ENCODE measurements at regions not wholly inside any gene's neighbourhood (a gene's known extent, or its start where the extent isn't known, plus 50 kb on each side); places are given as distances from the start of the nearest gene placed in this dataset.

GRCh38 chr20:12237772-12238171 is 320.1 kb downstream of the BTBD3 start:
- Mint-ChIP-seq H3K36me3 (no peaks in the 10 kb centered on the region), H3K4me1 (peaks cover under 1% of the 10 kb centered on the region), H3K9me3 (peaks cover 0 to 5% (median 3%) of the 10 kb centered on the region in 7 donors), H3K27me3 (ENCODE audit: low read depth in 3 of 3) (peaks cover 0 to 2% (median 2%) of the 10 kb centered on the region in 3 donors), H3K4me3 (no peak overlapping the region), H3K27ac (no peak overlapping the region)
- Histone ChIP-seq H3K4me1 (ENCODE audit: control insufficient read depth in 1 of 2, insufficient read depth in 2 of 2, low read length in 2 of 2) (no peaks in the 10 kb centered on the region), H4K20me1 (ENCODE audit: insufficient read depth, low read length) (no peaks in the 10 kb centered on the region), H3K36me3 (replicated peaks in 1 of 2; ENCODE audit: control insufficient read depth in 1 of 2, insufficient read depth in 2 of 2, low read length in 2 of 2) (no peaks in the 10 kb centered on the region), H3K27ac (ENCODE audit: low read depth in 1 of 2, low read length in 2 of 2) (no peak overlapping the region), H3K79me2 (ENCODE audit: insufficient read depth, low read length) (no peaks in the 10 kb centered on the region), H2AFZ (ENCODE audit: insufficient read depth, low read depth, low read length, poor library complexity, severe bottlenecking) (no peak overlapping the region), H3K4me2 (replicated peaks; ENCODE audit: extremely low read depth, low read length, poor library complexity, severe bottlenecking) (no peak overlapping the region), H3K4me3 (replicated peaks in 1 of 3; ENCODE audit: low read depth in 2 of 3, low read length in 3 of 3) (no peak overlapping the region), H3K9ac (ENCODE audit: insufficient read depth, low read length, poor library complexity, severe bottlenecking) (no peak overlapping the region), H3K9me3 (replicated peaks in 1 of 2; ENCODE audit: control insufficient read depth in 1 of 2, insufficient read depth in 1 of 2, low read length in 2 of 2) (no peaks in the 10 kb centered on the region), H3K27me3 (ENCODE audit: control insufficient read depth in 2 of 2, insufficient read depth in 2 of 2, low read length in 2 of 2) (no peaks in the 10 kb centered on the region)
- no peak for DNase-seq
- TF ChIP-seq, protein P1, sequence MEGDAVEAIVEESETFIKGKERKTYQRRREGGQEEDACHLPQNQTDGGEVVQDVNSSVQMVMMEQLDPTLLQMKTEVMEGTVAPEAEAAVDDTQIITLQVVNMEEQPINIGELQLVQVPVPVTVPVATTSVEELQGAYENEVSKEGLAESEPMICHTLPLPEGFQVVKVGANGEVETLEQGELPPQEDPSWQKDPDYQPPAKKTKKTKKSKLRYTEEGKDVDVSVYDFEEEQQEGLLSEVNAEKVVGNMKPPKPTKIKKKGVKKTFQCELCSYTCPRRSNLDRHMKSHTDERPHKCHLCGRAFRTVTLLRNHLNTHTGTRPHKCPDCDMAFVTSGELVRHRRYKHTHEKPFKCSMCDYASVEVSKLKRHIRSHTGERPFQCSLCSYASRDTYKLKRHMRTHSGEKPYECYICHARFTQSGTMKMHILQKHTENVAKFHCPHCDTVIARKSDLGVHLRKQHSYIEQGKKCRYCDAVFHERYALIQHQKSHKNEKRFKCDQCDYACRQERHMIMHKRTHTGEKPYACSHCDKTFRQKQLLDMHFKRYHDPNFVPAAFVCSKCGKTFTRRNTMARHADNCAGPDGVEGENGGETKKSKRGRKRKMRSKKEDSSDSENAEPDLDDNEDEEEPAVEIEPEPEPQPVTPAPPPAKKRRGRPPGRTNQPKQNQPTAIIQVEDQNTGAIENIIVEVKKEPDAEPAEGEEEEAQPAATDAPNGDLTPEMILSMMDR (IDR thresholded peaks at IDR 0.05) = no peak
- WGBS (ENCODE audit: insufficient coverage) = no CpG with 5 or more reads among the region's 6 CpGs
- intact Hi-C loops (cut with micrococcal nuclease) = no loop called here

GRCh38 chr20:12241065-12241464 is 323.4 kb downstream of the BTBD3 start:
- no peak overlapping the region for H3K4me3 ChIP-seq (replicated peaks in 1 of 3; ENCODE audit: low read depth in 2 of 3, low read length in 3 of 3)
- no peak overlapping the region for H3K4me3 Mint-ChIP-seq
- H3K27me3 ChIP-seq (ENCODE audit: control insufficient read depth in 2 of 2, insufficient read depth in 2 of 2, low read length in 2 of 2) = no peaks in the 10 kb centered on the region
- peaks cover 0 to 9% (median 5%) of the 10 kb centered on the region in 7 donors for H3K9me3 Mint-ChIP-seq
- peaks cover 1 to 2% (median 2%) of the 10 kb centered on the region in 3 donors for H3K27me3 Mint-ChIP-seq (ENCODE audit: low read depth in 3 of 3)
- intact Hi-C loops (cut with micrococcal nuclease) = no loop called here
- WGBS (ENCODE audit: insufficient coverage) = 100% methylated on average over 1 of the region's 3 CpGs
- H3K4me2 ChIP-seq (replicated peaks; ENCODE audit: extremely low read depth, low read length, poor library complexity, severe bottlenecking) = no peak overlapping the region
- H3K36me3 Mint-ChIP-seq = no peaks in the 10 kb centered on the region
- H3K79me2 ChIP-seq (ENCODE audit: insufficient read depth, low read length) = no peaks in the 10 kb centered on the region
- H4K20me1 ChIP-seq (ENCODE audit: insufficient read depth, low read length) = no peaks in the 10 kb centered on the region
- H3K9ac ChIP-seq (ENCODE audit: insufficient read depth, low read length, poor library complexity, severe bottlenecking) = no peak overlapping the region
- H3K9me3 ChIP-seq (replicated peaks in 1 of 2; ENCODE audit: control insufficient read depth in 1 of 2, insufficient read depth in 1 of 2, low read length in 2 of 2) = no peaks in the 10 kb centered on the region
- H3K36me3 ChIP-seq (replicated peaks in 1 of 2; ENCODE audit: control insufficient read depth in 1 of 2, insufficient read depth in 2 of 2, low read length in 2 of 2) = no peaks in the 10 kb centered on the region
- H3K27ac ChIP-seq (ENCODE audit: low read depth in 1 of 2, low read length in 2 of 2) = no peak overlapping the region
- no peak overlapping the region for H2AFZ ChIP-seq (ENCODE audit: insufficient read depth, low read depth, low read length, poor library complexity, severe bottlenecking)
- peaks cover 10% of the 10 kb centered on the region for H3K4me1 Mint-ChIP-seq
- TF ChIP-seq, protein P1 (IDR thresholded peaks at IDR 0.05) = no peak
- peaks cover 0 to 3% of the 10 kb centered on the region in 2 donors for H3K4me1 ChIP-seq (ENCODE audit: control insufficient read depth in 1 of 2, insufficient read depth in 2 of 2, low read length in 2 of 2)
- H3K27ac Mint-ChIP-seq = no peak overlapping the region
- no peak for DNase-seq

Measured in CD14-positive monocyte (primary cell).